ENCODE measurements at regions not wholly inside any gene's neighbourhood (a gene's known extent, or its start where the extent isn't known, plus 50 kb on each side); places are given as distances from the start of the nearest gene placed in this dataset.

DNA sequence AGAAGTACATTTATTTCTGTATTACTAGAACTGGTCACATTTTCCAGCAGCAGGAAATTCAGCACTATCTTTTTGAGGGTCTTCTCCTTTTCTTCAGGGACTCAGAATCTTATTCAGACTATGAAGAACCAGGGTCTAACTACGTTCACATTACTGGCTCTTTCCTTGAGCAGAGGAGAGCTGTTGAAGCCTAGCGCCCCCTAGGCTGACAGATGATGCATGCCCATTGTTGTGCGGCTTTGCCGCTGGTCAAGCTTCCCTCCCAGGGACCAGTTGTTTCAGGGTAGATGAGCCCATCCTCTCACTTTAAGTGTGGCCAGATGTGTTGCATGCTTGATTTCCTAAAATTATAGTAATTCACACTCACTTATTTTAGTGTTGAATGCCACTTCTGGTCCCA, 168.2 kb upstream of the PDGFD start (continued):
- TF ChIP-seq, protein P1, sequence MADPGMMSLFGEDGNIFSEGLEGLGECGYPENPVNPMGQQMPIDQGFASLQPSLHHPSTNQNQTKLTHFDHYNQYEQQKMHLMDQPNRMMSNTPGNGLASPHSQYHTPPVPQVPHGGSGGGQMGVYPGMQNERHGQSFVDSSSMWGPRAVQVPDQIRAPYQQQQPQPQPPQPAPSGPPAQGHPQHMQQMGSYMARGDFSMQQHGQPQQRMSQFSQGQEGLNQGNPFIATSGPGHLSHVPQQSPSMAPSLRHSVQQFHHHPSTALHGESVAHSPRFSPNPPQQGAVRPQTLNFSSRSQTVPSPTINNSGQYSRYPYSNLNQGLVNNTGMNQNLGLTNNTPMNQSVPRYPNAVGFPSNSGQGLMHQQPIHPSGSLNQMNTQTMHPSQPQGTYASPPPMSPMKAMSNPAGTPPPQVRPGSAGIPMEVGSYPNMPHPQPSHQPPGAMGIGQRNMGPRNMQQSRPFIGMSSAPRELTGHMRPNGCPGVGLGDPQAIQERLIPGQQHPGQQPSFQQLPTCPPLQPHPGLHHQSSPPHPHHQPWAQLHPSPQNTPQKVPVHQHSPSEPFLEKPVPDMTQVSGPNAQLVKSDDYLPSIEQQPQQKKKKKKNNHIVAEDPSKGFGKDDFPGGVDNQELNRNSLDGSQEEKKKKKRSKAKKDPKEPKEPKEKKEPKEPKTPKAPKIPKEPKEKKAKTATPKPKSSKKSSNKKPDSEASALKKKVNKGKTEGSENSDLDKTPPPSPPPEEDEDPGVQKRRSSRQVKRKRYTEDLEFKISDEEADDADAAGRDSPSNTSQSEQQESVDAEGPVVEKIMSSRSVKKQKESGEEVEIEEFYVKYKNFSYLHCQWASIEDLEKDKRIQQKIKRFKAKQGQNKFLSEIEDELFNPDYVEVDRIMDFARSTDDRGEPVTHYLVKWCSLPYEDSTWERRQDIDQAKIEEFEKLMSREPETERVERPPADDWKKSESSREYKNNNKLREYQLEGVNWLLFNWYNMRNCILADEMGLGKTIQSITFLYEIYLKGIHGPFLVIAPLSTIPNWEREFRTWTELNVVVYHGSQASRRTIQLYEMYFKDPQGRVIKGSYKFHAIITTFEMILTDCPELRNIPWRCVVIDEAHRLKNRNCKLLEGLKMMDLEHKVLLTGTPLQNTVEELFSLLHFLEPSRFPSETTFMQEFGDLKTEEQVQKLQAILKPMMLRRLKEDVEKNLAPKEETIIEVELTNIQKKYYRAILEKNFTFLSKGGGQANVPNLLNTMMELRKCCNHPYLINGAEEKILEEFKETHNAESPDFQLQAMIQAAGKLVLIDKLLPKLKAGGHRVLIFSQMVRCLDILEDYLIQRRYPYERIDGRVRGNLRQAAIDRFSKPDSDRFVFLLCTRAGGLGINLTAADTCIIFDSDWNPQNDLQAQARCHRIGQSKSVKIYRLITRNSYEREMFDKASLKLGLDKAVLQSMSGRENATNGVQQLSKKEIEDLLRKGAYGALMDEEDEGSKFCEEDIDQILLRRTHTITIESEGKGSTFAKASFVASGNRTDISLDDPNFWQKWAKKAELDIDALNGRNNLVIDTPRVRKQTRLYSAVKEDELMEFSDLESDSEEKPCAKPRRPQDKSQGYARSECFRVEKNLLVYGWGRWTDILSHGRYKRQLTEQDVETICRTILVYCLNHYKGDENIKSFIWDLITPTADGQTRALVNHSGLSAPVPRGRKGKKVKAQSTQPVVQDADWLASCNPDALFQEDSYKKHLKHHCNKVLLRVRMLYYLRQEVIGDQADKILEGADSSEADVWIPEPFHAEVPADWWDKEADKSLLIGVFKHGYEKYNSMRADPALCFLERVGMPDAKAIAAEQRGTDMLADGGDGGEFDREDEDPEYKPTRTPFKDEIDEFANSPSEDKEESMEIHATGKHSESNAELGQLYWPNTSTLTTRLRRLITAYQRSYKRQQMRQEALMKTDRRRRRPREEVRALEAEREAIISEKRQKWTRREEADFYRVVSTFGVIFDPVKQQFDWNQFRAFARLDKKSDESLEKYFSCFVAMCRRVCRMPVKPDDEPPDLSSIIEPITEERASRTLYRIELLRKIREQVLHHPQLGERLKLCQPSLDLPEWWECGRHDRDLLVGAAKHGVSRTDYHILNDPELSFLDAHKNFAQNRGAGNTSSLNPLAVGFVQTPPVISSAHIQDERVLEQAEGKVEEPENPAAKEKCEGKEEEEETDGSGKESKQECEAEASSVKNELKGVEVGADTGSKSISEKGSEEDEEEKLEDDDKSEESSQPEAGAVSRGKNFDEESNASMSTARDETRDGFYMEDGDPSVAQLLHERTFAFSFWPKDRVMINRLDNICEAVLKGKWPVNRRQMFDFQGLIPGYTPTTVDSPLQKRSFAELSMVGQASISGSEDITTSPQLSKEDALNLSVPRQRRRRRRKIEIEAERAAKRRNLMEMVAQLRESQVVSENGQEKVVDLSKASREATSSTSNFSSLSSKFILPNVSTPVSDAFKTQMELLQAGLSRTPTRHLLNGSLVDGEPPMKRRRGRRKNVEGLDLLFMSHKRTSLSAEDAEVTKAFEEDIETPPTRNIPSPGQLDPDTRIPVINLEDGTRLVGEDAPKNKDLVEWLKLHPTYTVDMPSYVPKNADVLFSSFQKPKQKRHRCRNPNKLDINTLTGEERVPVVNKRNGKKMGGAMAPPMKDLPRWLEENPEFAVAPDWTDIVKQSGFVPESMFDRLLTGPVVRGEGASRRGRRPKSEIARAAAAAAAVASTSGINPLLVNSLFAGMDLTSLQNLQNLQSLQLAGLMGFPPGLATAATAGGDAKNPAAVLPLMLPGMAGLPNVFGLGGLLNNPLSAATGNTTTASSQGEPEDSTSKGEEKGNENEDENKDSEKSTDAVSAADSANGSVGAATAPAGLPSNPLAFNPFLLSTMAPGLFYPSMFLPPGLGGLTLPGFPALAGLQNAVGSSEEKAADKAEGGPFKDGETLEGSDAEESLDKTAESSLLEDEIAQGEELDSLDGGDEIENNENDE (IDR thresholded peaks at IDR 0.05; ENCODE audit: insufficient replicate concordance, low read length): no peak
- 0 out of 2 replicates have a peak, but pooled peaks have one; percentile 27 for TF ChIP-seq JUND (IDR thresholded peaks at IDR 0.05; ENCODE audit: low read length)
- TF ChIP-seq RFX5 (IDR thresholded peaks at IDR 0.05; ENCODE audit: borderline replicate concordance, low read depth, low read length): no peak
- no peak for TF ChIP-seq TEAD4 (IDR thresholded peaks at IDR 0.05; ENCODE audit: low read depth, low read length)
- TF ChIP-seq, protein P2, sequence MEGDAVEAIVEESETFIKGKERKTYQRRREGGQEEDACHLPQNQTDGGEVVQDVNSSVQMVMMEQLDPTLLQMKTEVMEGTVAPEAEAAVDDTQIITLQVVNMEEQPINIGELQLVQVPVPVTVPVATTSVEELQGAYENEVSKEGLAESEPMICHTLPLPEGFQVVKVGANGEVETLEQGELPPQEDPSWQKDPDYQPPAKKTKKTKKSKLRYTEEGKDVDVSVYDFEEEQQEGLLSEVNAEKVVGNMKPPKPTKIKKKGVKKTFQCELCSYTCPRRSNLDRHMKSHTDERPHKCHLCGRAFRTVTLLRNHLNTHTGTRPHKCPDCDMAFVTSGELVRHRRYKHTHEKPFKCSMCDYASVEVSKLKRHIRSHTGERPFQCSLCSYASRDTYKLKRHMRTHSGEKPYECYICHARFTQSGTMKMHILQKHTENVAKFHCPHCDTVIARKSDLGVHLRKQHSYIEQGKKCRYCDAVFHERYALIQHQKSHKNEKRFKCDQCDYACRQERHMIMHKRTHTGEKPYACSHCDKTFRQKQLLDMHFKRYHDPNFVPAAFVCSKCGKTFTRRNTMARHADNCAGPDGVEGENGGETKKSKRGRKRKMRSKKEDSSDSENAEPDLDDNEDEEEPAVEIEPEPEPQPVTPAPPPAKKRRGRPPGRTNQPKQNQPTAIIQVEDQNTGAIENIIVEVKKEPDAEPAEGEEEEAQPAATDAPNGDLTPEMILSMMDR (IDR thresholded peaks at IDR 0.05; ENCODE audit: control extremely low read depth in 1 of 3, insufficient read depth in 1 of 3, low read depth in 1 of 3, low read length in 3 of 3): peak; percentile 71 to 94 (median 86)
- TF ChIP-seq TCF12 (IDR thresholded peaks at IDR 0.05; ENCODE audit: low read depth, low read length): no peak
- peak; percentile 63; the same call in 1 of the 2 replicates for TF ChIP-seq CREB1 (IDR thresholded peaks at IDR 0.05)
- no peak for TF ChIP-seq ZNF274 (IDR thresholded peaks at IDR 0.05; ENCODE audit: borderline replicate concordance, extremely low read depth, low read length)
- TF ChIP-seq ASH2L (IDR thresholded peaks at IDR 0.05; ENCODE audit: low read length): no peak
- no peak for TF ChIP-seq CHD2 (IDR thresholded peaks at IDR 0.05; ENCODE audit: low read length)

Data from H1 (cell line).